GM13976 (cell line): ENCODE measurements at regions not wholly inside any gene's neighbourhood (a gene's known extent, or its start where the extent isn't known, plus 50 kb on each side); places are given as distances from the start of the nearest gene placed in this dataset.
"Not testable (repeated sequence)": the region's sequence is repeated elsewhere in the genome, so short reads cannot be mapped to it uniquely, and the experiment has no call there.

Experiments used
- DNase-seq: peaks from one replicate; pipeline ENCODE4 v3.0.0; 2012; ENCODE audit warnings: low spot score
- CTCF ChIP-seq: IDR thresholded peaks from 2 replicates; pipeline ENCODE4 v1.5.1; 2012; ENCODE audit warnings: borderline replicate concordance, mild to moderate bottlenecking; ENCODE audit not compliant: insufficient read depth; ENCODE audit errors: extremely low read depth, missing control alignments, control extremely low read depth
- in situ Hi-C: fragments of 300-500 bp; cut with MboI; formaldehyde crosslinking; loops from one replicate; pipeline ENCODE4 v1.12.0; 2022; ENCODE audit warnings: low sequenced_read_pairs, mixed read lengths, inconsistent platforms; ENCODE audit not compliant: unreplicated experiment

GRCh38 chr2:83808878-83809277 is 650.2 kb downstream of the SUCLG1 start:
- no peak for TF ChIP-seq CTCF
- in situ Hi-C loops: no loop called here
- no peak for DNase-seq

- in situ Hi-C loops: no loop called here
- DNase-seq: no peak
- TF ChIP-seq CTCF: no peak
These were observed 656.5 kb downstream of the SUCLG1 start for GRCh38 chr2:83802604-83803003.

- no peak for DNase-seq
- in situ Hi-C loops: no loop called here
- TF ChIP-seq CTCF: no peak
These were observed 663.3 kb downstream of the SUCLG1 start for GRCh38 chr2:83795777-83796176.

GRCh38 chr2:83790467-83790866 is 668.6 kb downstream of the SUCLG1 start:
- DNase-seq, in situ Hi-C loops: not testable (repeated sequence)

- DNase-seq, in situ Hi-C loops: not testable (repeated sequence)
These were observed 669.4 kb downstream of the SUCLG1 start for GRCh38 chr2:83789674-83790073.

GRCh38 chr2:83788938-83789566 is 670.0 kb downstream of the SUCLG1 start:
- in situ Hi-C loops, DNase-seq: not testable (repeated sequence)

- TF ChIP-seq CTCF: no peak
- in situ Hi-C loops: no loop called here
- DNase-seq: no peak
These were observed 671.9 kb downstream of the SUCLG1 start for GRCh38 chr2:83787189-83787588.

- no peak for TF ChIP-seq CTCF
- no peak for DNase-seq
- in situ Hi-C loops: no loop called here
These were observed 672.9 kb downstream of the SUCLG1 start for GRCh38 chr2:83786140-83786539.
